Peyer's patch (tissue), 4 donors: ENCODE measurements at regions not wholly inside any gene's neighbourhood (a gene's known extent, or its start where the extent isn't known, plus 50 kb on each side); places are given as distances from the start of the nearest gene placed in this dataset.

Source experiments
- CTCF ChIP-seq, 6 experiments: fragments of 450-650 bp in 4 of 6; fragments of 200-600 bp in 2 of 6; sonication (generic) in 1 of 6; IDR thresholded peaks; one replicate each; pipeline ENCODE4 v1.5.1; 2017 to 2019; ENCODE audit warnings: antibody characterized with exemption in 6 of 6, mild to moderate bottlenecking in 3 of 6, moderate library complexity in 1 of 6
- POLR2A ChIP-seq, 2 donors: fragments of 450-650 bp; IDR thresholded peaks; one replicate each; pipeline ENCODE4 v1.5.1; 2017; ENCODE audit warnings: antibody characterized with exemption in 2 of 2, mild to moderate bottlenecking in 2 of 2, moderate library complexity in 2 of 2

- TF ChIP-seq CTCF (IDR thresholded peaks at IDR 0.05) (no peak), POLR2A (IDR thresholded peaks at IDR 0.05) (no peak)
Measured at GRCh38 chr6:25026723-25027122, 91.0 kb upstream of the RIPOR2 start.
